Naive thymus-derived CD4-positive, alpha-beta T cell (primary cell): ENCODE measurements at regions not wholly inside any gene's neighbourhood (a gene's known extent, or its start where the extent isn't known, plus 50 kb on each side); places are given as distances from the start of the nearest gene placed in this dataset.

ENCODE experiments used
- ATAC-seq: fragments of 150-1000 bp; cut with Tn5 transposase; 2 replicates; pipeline ENCODE4 v1.10.0; 2021; ENCODE audit warnings: mild to moderate bottlenecking, moderate library complexity
- CTCF ChIA-PET: fragments of 350-600 bp; sonication (Branson Sonifier 250); formaldehyde crosslinking; loops from one replicate; lab custom pipeline; 2021; ENCODE audit warnings: antibody characterized with exemption; lab: Charles Lee
- POLR2A ChIA-PET: fragments of 350-600 bp; sonication (Branson Sonifier 250); formaldehyde crosslinking; loops from one replicate; lab custom pipeline; 2021; ENCODE audit warnings: antibody characterized with exemption, inconsistent platforms; lab: Charles Lee
- DNase-seq, 9 donors: peaks; one replicate each; pipeline versions ENCODE4 v3.0.0 to v3.0.0-alpha.2; 2020 to 2022; ENCODE audit warnings: mixed read lengths in 1 of 9
- H3K27ac ChIP-seq: one replicate; pipeline ENCODE4 v1.7.0; 2013; ENCODE audit warnings: mild to moderate bottlenecking, low read depth, low read length, moderate library complexity
- H3K27me3 ChIP-seq, 2 donors: one replicate each; pipeline ENCODE4 v1.7.0; 2013; ENCODE audit warnings: low read length in 2 of 2, mild to moderate bottlenecking in 2 of 2, moderate library complexity in 2 of 2; ENCODE audit not compliant: control insufficient read depth in 2 of 2, insufficient read depth in 2 of 2
- H3K36me3 ChIP-seq, 3 experiments: 1 replicate in 2 of 3; 2 replicates in 1 of 3; pipeline ENCODE4 v1.7.0; 2013; ENCODE audit warnings: low read length in 3 of 3, mild to moderate bottlenecking in 3 of 3, moderate library complexity in 1 of 3; ENCODE audit not compliant: insufficient read depth in 3 of 3, control insufficient read depth in 2 of 3
- H3K4me1 ChIP-seq, 2 donors: one replicate each; pipeline ENCODE4 v1.7.0; 2013; ENCODE audit warnings: low read length in 2 of 2, mild to moderate bottlenecking in 2 of 2, moderate library complexity in 1 of 2; ENCODE audit not compliant: control insufficient read depth in 2 of 2, insufficient read depth in 2 of 2
- H3K4me3 ChIP-seq: 2 replicates; pipeline ENCODE4 v1.7.0; 2013; ENCODE audit warnings: mild to moderate bottlenecking, low read length
- H3K9me3 ChIP-seq, 3 experiments: 1 replicate in 2 of 3; 2 replicates in 1 of 3; pipeline ENCODE4 v1.7.0; 2013; ENCODE audit warnings: low read length in 3 of 3; ENCODE audit not compliant: control insufficient read depth in 2 of 3
- H3K27ac Mint-ChIP-seq, 9 donors: one replicate each; pipeline ENCODE4 v1.8.0; 2020 to 2022; ENCODE audit warnings: mixed read lengths in 9 of 9, mild to moderate bottlenecking in 8 of 9, moderate library complexity in 5 of 9, inconsistent platforms in 2 of 9
- H3K27me3 Mint-ChIP-seq, 5 donors: one replicate each; pipeline ENCODE4 v1.8.0; 2021 to 2022; ENCODE audit warnings: mixed read lengths in 5 of 5, mild to moderate bottlenecking in 1 of 5
- H3K36me3 Mint-ChIP-seq, 5 donors: one replicate each; pipeline ENCODE4 v1.8.0; 2020 to 2022; ENCODE audit warnings: mixed read lengths in 5 of 5, mild to moderate bottlenecking in 3 of 5, inconsistent platforms in 1 of 5
- H3K4me1 Mint-ChIP-seq, 7 donors: one replicate each; pipeline ENCODE4 v1.8.0; 2020 to 2022; ENCODE audit warnings: mixed read lengths in 7 of 7, mild to moderate bottlenecking in 3 of 7, inconsistent platforms in 1 of 7
- H3K4me3 Mint-ChIP-seq, 10 donors: one replicate each; pipeline ENCODE4 v1.8.0; 2020 to 2022; ENCODE audit warnings: mild to moderate bottlenecking in 10 of 10, mixed read lengths in 10 of 10, moderate library complexity in 6 of 10, inconsistent platforms in 2 of 10
- H3K9me3 Mint-ChIP-seq, 11 donors: one replicate each; pipeline ENCODE4 v1.8.0; 2020 to 2022; ENCODE audit warnings: mixed read lengths in 11 of 11, mild to moderate bottlenecking in 4 of 11, inconsistent platforms in 1 of 11, moderate library complexity in 1 of 11
- intact Hi-C, 2 donors: fragments of 100-400 bp; cut with micrococcal nuclease; formaldehyde crosslinking; loops; one replicate each; pipeline ENCODE4 v1.15.1; 2023

GRCh38 chr13:54592201-54592600 is 1563.6 kb downstream of the OLFM4 start:
- Histone ChIP-seq H3K4me1 (no peaks in the 10 kb centered on the region), H3K9me3 (peaks cover 0 to 8% (median 0%) of the 10 kb centered on the region in 3 experiments), H3K4me3 (no peak overlapping the region), H3K27me3 (no peaks in the 10 kb centered on the region), H3K36me3 (no peaks in the 10 kb centered on the region), H3K27ac (no peak overlapping the region)
- Mint-ChIP-seq H3K36me3 (no peaks in the 10 kb centered on the region), H3K9me3 (peaks cover 5 to 25% (median 9%) of the 10 kb centered on the region in 11 donors), H3K4me1 (no peaks in the 10 kb centered on the region), H3K27me3 (no peaks in the 10 kb centered on the region), H3K27ac (no peak overlapping the region), H3K4me3 (no peak overlapping the region)
- ATAC-seq (no peak), DNase-seq (no peak)
- ChIA-PET CTCF (no interaction called here), POLR2A (no interaction called here)
- intact Hi-C loops, result no loop called here

DNA sequence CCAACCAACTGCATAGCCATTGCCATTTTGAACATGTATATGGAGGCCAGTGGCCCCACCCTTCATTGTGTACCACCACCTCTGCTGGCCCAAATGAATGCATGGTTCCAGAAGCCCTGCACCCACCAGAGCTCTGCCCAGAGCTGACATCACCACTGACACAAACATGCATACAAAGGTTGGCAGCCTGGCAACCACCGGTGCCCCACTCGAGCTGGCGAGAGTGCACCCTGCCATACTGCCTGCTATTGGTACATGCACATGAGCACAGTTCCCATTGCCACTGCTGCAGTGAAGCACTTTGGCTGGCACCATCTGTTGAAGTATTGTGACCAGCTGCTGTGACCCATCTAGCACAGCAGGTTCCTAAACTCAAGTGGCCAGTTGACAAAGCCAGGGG is 1564.9 kb downstream of the OLFM4 start:
- H3K4me3 Mint-ChIP-seq, result no peak overlapping the region
- CTCF ChIA-PET, result no interaction called here
- POLR2A ChIA-PET, result no interaction called here

GRCh38 chr13:54597540-54598088 is 1569.0 kb downstream of the OLFM4 start:
- no peaks in the 10 kb centered on the region for H3K4me1 Mint-ChIP-seq
- Histone ChIP-seq H3K4me1 (no peaks in the 10 kb centered on the region), H3K36me3 (no peaks in the 10 kb centered on the region), H3K4me3 (no peak overlapping the region), H3K27me3 (no peaks in the 10 kb centered on the region), H3K9me3 (peaks cover 0 to 7% (median 0%) of the 10 kb centered on the region in 3 experiments), H3K27ac (no peak overlapping the region)
- H3K27ac Mint-ChIP-seq, result no peak overlapping the region
- intact Hi-C loops, result no loop called here
- ChIA-PET CTCF (no interaction called here), POLR2A (no interaction called here)
- no peak for ATAC-seq
- H3K27me3 Mint-ChIP-seq, result no peaks in the 10 kb centered on the region
- H3K9me3 Mint-ChIP-seq, result peaks cover 5 to 29% (median 18%) of the 10 kb centered on the region in 11 donors
- DNase-seq, result no peak
- no peaks in the 10 kb centered on the region for H3K36me3 Mint-ChIP-seq
- H3K4me3 Mint-ChIP-seq, result no peak overlapping the region

More for the DNA sequence above, 1564.9 kb downstream of the OLFM4 start:
- Mint-ChIP-seq H3K27ac (no peak overlapping the region), H3K27me3 (no peaks in the 10 kb centered on the region), H3K4me1 (no peaks in the 10 kb centered on the region), H3K9me3 (peaks cover 5 to 27% (median 8%) of the 10 kb centered on the region in 11 donors), H3K36me3 (no peaks in the 10 kb centered on the region)
- no peak overlapping the region for H3K4me3 ChIP-seq
- intact Hi-C loops, result no loop called here
- H3K9me3 ChIP-seq, result peaks cover 0 to 8% (median 0%) of the 10 kb centered on the region in 3 experiments
- no peak for DNase-seq
- ATAC-seq, result no peak
- no peaks in the 10 kb centered on the region for H3K36me3 ChIP-seq
- no peaks in the 10 kb centered on the region for H3K4me1 ChIP-seq
- no peaks in the 10 kb centered on the region for H3K27me3 ChIP-seq
- H3K27ac ChIP-seq, result no peak overlapping the region

DNA sequence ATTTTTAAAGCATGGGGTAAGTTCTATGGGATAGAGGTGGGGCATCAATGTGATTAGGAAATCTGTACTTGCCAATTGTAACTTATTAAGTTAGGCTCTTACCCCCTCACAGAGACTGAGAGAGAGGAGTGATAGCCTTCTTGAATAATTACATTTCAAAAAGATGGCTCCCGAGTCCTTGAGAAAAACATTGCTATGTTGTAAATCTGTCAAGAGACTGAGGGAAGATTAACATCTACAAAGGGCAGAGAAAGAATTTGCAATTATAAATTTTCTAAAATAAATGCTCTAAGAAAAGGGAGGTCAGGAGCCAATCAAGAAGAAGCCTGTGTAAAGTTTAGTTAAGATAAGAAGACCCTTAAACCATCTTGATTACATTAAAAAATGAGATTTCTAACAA is 1570.8 kb downstream of the OLFM4 start:
- Histone ChIP-seq H3K4me1 (no peaks in the 10 kb centered on the region), H3K27ac (no peak overlapping the region), H3K4me3 (no peak overlapping the region), H3K9me3 (no peaks in the 10 kb centered on the region), H3K36me3 (no peaks in the 10 kb centered on the region), H3K27me3 (no peaks in the 10 kb centered on the region)
- H3K9me3 Mint-ChIP-seq, result peaks cover 3 to 32% (median 15%) of the 10 kb centered on the region in 11 donors
- DNase-seq (no peak), ATAC-seq (no peak)
- intact Hi-C loops, result no loop called here
- H3K36me3 Mint-ChIP-seq, result peaks cover 0 to 4% (median 0%) of the 10 kb centered on the region in 5 donors
- ChIA-PET CTCF (no interaction called here), POLR2A (no interaction called here)
- H3K27ac Mint-ChIP-seq, result no peak overlapping the region
- no peaks in the 10 kb centered on the region for H3K4me1 Mint-ChIP-seq
- no peaks in the 10 kb centered on the region for H3K27me3 Mint-ChIP-seq
- H3K4me3 Mint-ChIP-seq, result no peak overlapping the region

DNA sequence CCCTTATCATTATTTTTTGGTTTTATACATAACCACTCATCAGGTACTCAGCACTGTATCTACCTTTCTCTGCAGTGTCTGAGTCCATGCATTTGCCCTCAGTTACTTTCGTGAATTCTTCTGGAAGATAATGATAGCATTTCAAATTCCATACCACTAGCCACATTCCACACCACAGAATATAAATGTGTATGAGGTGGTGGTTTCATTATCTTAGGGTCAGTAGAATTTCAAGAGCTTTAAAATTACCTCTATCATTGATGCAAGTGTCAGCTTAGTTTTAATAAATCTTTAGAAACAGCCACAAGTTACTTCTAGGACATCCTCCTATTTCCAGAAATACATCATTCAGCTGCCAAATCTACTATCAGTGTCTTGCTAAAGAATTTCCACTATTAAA is 1578.3 kb downstream of the OLFM4 start:
- Mint-ChIP-seq H3K9me3 (peaks cover 4 to 27% (median 12%) of the 10 kb centered on the region in 11 donors), H3K27me3 (no peaks in the 10 kb centered on the region), H3K4me3 (no peak overlapping the region), H3K36me3 (peaks cover 0 to 4% (median 0%) of the 10 kb centered on the region in 5 donors), H3K4me1 (no peaks in the 10 kb centered on the region), H3K27ac (no peak overlapping the region)
- ChIA-PET POLR2A (no interaction called here), CTCF (no interaction called here)
- Histone ChIP-seq H3K36me3 (no peaks in the 10 kb centered on the region), H3K4me3 (no peak overlapping the region), H3K27ac (no peak overlapping the region), H3K27me3 (no peaks in the 10 kb centered on the region), H3K4me1 (no peaks in the 10 kb centered on the region), H3K9me3 (no peaks in the 10 kb centered on the region)
- no peak for ATAC-seq
- DNase-seq, result no peak
- intact Hi-C loops, result no loop called here

DNA sequence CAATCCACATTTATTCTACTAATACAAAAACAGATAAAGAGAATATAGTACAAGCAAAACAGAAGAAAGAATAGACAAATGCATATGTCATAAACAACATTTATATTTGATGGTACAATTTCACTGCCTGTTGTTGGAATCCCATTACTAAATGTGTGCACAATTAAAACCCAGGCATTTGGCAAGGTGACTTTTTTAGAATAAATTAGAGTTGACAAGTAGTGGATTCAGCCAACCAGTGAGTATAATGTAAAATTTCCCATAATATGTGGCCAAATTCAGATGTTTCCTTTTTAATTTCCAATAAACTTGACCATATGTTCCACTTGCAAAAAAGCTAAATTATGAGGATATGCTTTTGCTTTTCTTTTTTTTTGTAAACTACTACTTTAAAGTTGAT is 1578.8 kb downstream of the OLFM4 start:
- Mint-ChIP-seq H3K4me1 (no peaks in the 10 kb centered on the region), H3K27me3 (no peaks in the 10 kb centered on the region), H3K4me3 (no peak overlapping the region), H3K27ac (no peak overlapping the region), H3K9me3 (peaks cover 4 to 27% (median 12%) of the 10 kb centered on the region in 11 donors), H3K36me3 (peaks cover 0 to 4% (median 0%) of the 10 kb centered on the region in 5 donors)
- intact Hi-C loops, result no loop called here
- POLR2A ChIA-PET, result no interaction called here
- CTCF ChIA-PET, result interaction anchor here (0.7 kb wide), 1 partner anchor 322 kb away, joined by 3 read pairs; no protein-coding TSS in a partner anchor
- no peaks in the 10 kb centered on the region for H3K9me3 ChIP-seq
- ATAC-seq (no peak), DNase-seq (no peak)
- no peaks in the 10 kb centered on the region for H3K4me1 ChIP-seq
- H3K27me3 ChIP-seq, result no peaks in the 10 kb centered on the region
- H3K27ac ChIP-seq, result no peak overlapping the region
- H3K4me3 ChIP-seq, result no peak overlapping the region
- H3K36me3 ChIP-seq, result no peaks in the 10 kb centered on the region

GRCh38 chr13:54611390-54611789 is 1582.8 kb downstream of the OLFM4 start:
- Histone ChIP-seq H3K27me3 (no peaks in the 10 kb centered on the region), H3K9me3 (peaks cover 0 to 2% (median 0%) of the 10 kb centered on the region in 3 experiments), H3K4me3 (no peak overlapping the region), H3K36me3 (no peaks in the 10 kb centered on the region), H3K27ac (no peak overlapping the region), H3K4me1 (no peaks in the 10 kb centered on the region)
- ChIA-PET POLR2A (no interaction called here), CTCF (no interaction called here)
- Mint-ChIP-seq H3K9me3 (peaks cover 0 to 30% (median 6%) of the 10 kb centered on the region in 11 donors), H3K27ac (no peak overlapping the region), H3K36me3 (no peaks in the 10 kb centered on the region), H3K4me1 (no peaks in the 10 kb centered on the region), H3K4me3 (no peak overlapping the region), H3K27me3 (no peaks in the 10 kb centered on the region)
- no peak for ATAC-seq
- intact Hi-C loops, result no loop called here
- no peak for DNase-seq
